HFF-Myc (cell line): ENCODE measurements at regions not wholly inside any gene's neighbourhood (a gene's known extent, or its start where the extent isn't known, plus 50 kb on each side); places are given as distances from the start of the nearest gene placed in this dataset.
"Not testable (repeated sequence)": the region's sequence is repeated elsewhere in the genome, so short reads cannot be mapped to it uniquely, and the experiment has no call there.

ENCODE experiments used
- DNase-seq: peaks from one replicate; pipeline ENCODE4 v3.0.0-alpha.2; 2011; ENCODE audit warnings: low read depth; ENCODE audit errors: extremely low read depth
- H3K4me3 ChIP-seq: replicated peaks from 2 replicates; pipeline ENCODE4 v1.5.1; 2011; ENCODE audit warnings: low read depth, mild to moderate bottlenecking, control low read depth, low read length
- TF ChIP-seq, protein P1 (sequence below): IDR thresholded peaks from 2 replicates; pipeline ENCODE4 v1.5.1; 2012; ENCODE audit warnings: mild to moderate bottlenecking, low read depth, low read length, control low read depth; ENCODE audit errors: missing control alignments

DNA sequence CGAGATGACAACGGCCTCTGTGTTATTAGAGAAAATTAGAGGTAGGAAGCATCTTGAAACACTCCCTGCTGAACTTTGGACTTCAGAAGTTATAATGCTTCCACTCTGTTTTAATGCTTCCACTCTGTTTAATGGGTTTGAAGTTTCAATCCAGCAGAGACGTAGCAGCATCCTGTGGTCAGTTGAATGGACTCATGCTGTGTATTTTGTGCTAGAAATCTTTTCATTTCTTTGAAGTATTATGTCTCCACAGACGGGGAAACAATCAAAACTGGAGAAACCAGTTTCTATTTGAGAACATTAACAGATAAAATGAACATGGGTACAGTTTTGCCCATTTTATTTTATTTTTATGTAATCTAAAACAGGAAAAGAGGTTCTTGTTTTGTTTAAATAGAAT is 1736.2 kb downstream of the SLITRK5 start:
- H3K4me3 ChIP-seq, result no peak overlapping the region
- TF ChIP-seq, protein P1, sequence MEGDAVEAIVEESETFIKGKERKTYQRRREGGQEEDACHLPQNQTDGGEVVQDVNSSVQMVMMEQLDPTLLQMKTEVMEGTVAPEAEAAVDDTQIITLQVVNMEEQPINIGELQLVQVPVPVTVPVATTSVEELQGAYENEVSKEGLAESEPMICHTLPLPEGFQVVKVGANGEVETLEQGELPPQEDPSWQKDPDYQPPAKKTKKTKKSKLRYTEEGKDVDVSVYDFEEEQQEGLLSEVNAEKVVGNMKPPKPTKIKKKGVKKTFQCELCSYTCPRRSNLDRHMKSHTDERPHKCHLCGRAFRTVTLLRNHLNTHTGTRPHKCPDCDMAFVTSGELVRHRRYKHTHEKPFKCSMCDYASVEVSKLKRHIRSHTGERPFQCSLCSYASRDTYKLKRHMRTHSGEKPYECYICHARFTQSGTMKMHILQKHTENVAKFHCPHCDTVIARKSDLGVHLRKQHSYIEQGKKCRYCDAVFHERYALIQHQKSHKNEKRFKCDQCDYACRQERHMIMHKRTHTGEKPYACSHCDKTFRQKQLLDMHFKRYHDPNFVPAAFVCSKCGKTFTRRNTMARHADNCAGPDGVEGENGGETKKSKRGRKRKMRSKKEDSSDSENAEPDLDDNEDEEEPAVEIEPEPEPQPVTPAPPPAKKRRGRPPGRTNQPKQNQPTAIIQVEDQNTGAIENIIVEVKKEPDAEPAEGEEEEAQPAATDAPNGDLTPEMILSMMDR, result no peak
- no peak for DNase-seq

DNA sequence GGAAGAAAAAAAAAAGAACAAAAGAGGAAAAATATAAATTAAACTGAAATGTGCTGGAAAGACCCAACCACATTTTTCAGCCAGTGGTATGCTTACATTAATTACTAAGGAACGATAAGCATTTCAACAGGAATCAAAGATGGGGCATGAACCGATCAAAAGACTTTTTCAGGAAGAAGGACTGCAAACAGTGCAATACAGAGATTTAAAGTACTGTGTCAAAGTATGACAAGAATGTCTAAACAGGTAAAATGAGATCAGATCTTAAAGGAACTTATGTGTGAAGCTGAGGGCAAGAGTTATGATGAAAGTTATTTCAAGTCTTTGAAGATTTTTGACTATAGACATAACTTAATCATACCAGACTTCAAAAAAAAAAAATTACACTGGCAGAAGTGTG is 1761.8 kb downstream of the SLITRK5 start:
- TF ChIP-seq, protein P1, result no peak
- DNase-seq, result no peak
- no peak overlapping the region for H3K4me3 ChIP-seq

GRCh38 chr13:89434624-89435023 is 1763.5 kb downstream of the SLITRK5 start:
- DNase-seq, H3K4me3 ChIP-seq: not testable (repeated sequence)

DNA sequence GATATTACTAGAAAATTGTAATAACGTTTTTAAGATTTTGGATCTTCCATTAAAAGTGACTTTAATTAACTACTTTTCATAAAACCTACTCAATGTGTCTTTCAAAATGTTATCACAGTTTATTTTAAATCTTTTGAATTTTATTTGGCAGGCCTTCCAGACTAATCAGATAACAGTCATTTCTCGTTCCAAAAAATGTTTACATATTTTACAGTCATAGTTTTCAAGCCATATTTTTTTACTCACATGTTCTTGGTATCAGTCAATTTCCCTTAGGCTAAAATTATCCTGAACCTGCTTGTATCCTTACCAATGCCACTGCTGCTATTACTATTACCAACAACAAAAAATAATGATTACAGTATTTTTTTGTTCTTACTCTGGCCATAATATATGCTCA is 1783.5 kb downstream of the SLITRK5 start:
- TF ChIP-seq, protein P1, result no peak

DNA sequence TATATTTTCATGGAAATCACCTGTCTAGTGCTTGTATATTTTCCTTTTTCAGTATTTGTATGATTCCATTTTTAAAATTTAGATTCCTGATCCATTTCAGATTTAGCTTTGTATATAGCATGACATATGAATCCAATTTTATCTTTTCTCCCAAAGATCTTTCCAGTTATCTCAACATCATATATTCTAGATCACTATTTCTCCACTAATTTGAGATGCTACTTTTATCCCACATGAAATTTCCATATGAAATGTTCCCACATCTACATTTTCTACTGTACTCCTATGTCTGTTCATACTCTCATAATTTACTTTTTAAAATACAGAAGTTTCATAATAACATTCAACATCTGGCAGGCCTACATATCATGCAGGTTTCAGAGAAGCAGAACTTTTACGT is 1784.1 kb downstream of the SLITRK5 start:
- TF ChIP-seq, protein P1, result no peak
- no peak for DNase-seq
- no peak overlapping the region for H3K4me3 ChIP-seq

More for the DNA sequence above, 1783.5 kb downstream of the SLITRK5 start:
- no peak overlapping the region for H3K4me3 ChIP-seq
- DNase-seq, result no peak

DNA sequence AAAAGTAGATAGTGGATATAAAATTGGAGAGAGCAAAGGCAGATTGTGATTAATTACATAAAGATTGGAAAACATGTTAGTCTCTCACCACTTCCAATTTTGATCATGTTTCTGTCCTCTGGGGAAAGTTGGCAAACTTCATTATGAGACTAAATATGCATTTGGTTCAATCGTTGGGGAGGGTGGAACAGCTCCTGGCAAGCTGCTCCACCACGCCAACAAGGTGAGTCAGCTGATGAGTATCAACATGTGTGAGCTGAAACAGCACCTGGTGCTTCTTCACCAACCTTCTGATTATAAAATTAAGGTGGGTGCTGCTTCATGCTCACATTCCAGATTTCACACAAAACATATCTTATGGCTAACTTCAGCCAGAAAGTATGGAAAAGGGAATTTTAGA is 1784.6 kb downstream of the SLITRK5 start:
- TF ChIP-seq, protein P1, result no peak
- no peak overlapping the region for H3K4me3 ChIP-seq
- no peak for DNase-seq

DNA sequence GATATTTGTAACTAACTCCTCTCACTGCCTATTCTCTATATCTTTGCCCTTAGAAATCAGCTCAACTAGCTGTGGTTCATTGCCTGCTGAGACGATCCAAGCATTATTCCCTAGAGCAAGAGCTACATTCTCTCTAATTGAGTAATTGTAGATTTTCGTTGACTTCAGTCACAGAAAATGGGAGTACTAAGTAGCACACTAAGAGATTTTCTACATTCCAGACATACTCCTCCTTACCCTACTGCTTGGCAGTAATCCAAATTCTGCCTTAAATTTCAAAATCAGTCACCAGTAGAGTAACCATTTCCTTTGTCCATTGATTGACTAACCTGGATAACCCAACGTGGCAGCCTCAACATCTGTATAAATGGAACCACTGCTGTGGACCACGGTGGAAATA is 1786.8 kb downstream of the SLITRK5 start:
- no peak for DNase-seq

More for the DNA sequence above, 1786.8 kb downstream of the SLITRK5 start:
- TF ChIP-seq, protein P1, result no peak
- no peak overlapping the region for H3K4me3 ChIP-seq
